ENCODE measurements at regions not wholly inside any gene's neighbourhood (a gene's known extent, or its start where the extent isn't known, plus 50 kb on each side); places are given as distances from the start of the nearest gene placed in this dataset.

DNA sequence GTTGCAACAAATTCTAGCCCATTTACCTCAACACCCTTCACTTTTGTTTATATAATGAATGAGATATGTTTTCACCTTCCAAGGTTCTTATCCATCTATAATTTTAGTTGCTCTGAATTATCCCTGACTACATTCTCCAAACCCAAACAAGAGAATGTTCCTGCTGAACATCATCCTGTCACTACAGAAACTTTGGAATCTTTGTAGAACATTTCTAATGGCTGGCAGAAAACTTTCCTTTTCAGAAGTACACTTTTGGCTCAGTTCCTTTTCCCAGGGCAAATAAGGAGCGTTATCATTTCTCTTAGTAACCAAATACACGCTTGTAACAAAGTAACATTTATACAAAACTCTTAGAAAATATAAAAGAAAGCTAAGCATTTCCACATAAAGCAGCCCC, 860.6 kb upstream of the SEMA6A start:
- TF ChIP-seq CTCF (IDR thresholded peaks at IDR 0.05) (no peak), POLR2A (IDR thresholded peaks at IDR 0.05) (no peak)
